Endothelial cell of umbilical vein (primary cell): ENCODE measurements at regions not wholly inside any gene's neighbourhood (a gene's known extent, or its start where the extent isn't known, plus 50 kb on each side); places are given as distances from the start of the nearest gene placed in this dataset.

Source experiments
- BruUV-seq: library from RNA; stranded (reverse); fragments of 400-500 nt; replicated peaks from 2 replicates; lab custom pipeline; 2021; lab: Mats Ljungman, UMichigan
- CTCF ChIA-PET: fragments of 300-600, 350-600 bp; sonication (Branson Sonifier 250); formaldehyde crosslinking; loops from one replicate; lab custom pipeline; 2021; ENCODE audit warnings: antibody characterized with exemption, inconsistent platforms; lab: Charles Lee
- POLR2A ChIA-PET: fragments of 300-600, 350-600 bp; sonication (Branson Sonifier 250); formaldehyde crosslinking; loops from one replicate; lab custom pipeline; 2021; ENCODE audit warnings: antibody characterized with exemption, inconsistent platforms; lab: Charles Lee
- DNase-seq: peaks from one replicate; pipeline ENCODE4 v3.0.0-alpha.2; 2011; ENCODE audit warnings: low read depth, low spot score
- FAIRE-seq: peaks from 2 replicates; lab custom pipeline; 2011; peaks lifted over from hg19 to GRCh38; lab: Jason Lieb, UNC
- H2AFZ ChIP-seq: 2 replicates; pipeline ENCODE4 v1.6.0; 2012; ENCODE audit warnings: low read depth, low read length, control low read depth, inconsistent platforms
- H3K27ac ChIP-seq: 2 replicates; pipeline ENCODE4 v1.5.1; 2011; ENCODE audit warnings: low read depth, mild to moderate bottlenecking, control low read depth, low read length, moderate library complexity; ENCODE audit not compliant: insufficient read depth
- H3K27me3 ChIP-seq, 2 experiments: 2 replicates each; pipeline versions ENCODE4 v1.6.0 to v1.6.1; 2011; ENCODE audit warnings: low read length in 2 of 2, mixed read lengths in 1 of 2; ENCODE audit not compliant: control insufficient read depth in 2 of 2, insufficient read depth in 2 of 2
- H3K36me3 ChIP-seq, 2 experiments: 2 replicates in 1 of 2; 3 replicates in 1 of 2; pipeline ENCODE4 v1.5.1; 2011; ENCODE audit warnings: low read length in 2 of 2, mild to moderate bottlenecking in 1 of 2, moderate library complexity in 1 of 2; ENCODE audit not compliant: control insufficient read depth in 2 of 2, insufficient read depth in 2 of 2; ENCODE audit errors: extremely low read depth in 1 of 2
- H3K4me1 ChIP-seq: 3 replicates; pipeline ENCODE4 v1.5.1; 2011; ENCODE audit warnings: mild to moderate bottlenecking, low read length; ENCODE audit not compliant: control insufficient read depth, insufficient read depth; ENCODE audit errors: extremely low read depth
- H3K4me2 ChIP-seq: 2 replicates; pipeline ENCODE4 v1.6.1; 2011; ENCODE audit warnings: low read length, control low read depth, mixed read lengths; ENCODE audit not compliant: insufficient read depth
- H3K4me3 ChIP-seq, 3 experiments: fragments of 200-600 bp in 1 of 3; sonication (generic), shearing (Covaris generic) in 1 of 3; replicated peaks in 1 of 3; 2 replicates each; pipeline ENCODE4 v1.5.1; 2011 to 2016; ENCODE audit warnings: control low read depth in 3 of 3, low read length in 3 of 3, mild to moderate bottlenecking in 2 of 3, inconsistent platforms in 1 of 3, low read depth in 1 of 3, moderate library complexity in 1 of 3; ENCODE audit not compliant: insufficient read depth in 1 of 3
- H3K79me2 ChIP-seq: 2 replicates; pipeline ENCODE4 v1.6.0; 2012; ENCODE audit warnings: low read length, inconsistent platforms; ENCODE audit not compliant: control insufficient read depth, insufficient read depth
- H3K9ac ChIP-seq: replicated peaks from 2 replicates; pipeline ENCODE3; 2011; ENCODE audit warnings: low read length, control low read depth; ENCODE audit not compliant: insufficient read depth; ENCODE audit errors: extremely low read depth
- H3K9me1 ChIP-seq: replicated peaks from 3 replicates; pipeline ENCODE4 v1.6.0; 2011; ENCODE audit warnings: mild to moderate bottlenecking, low read length; ENCODE audit not compliant: control insufficient read depth, insufficient read depth; ENCODE audit errors: extremely low read depth
- H3K9me3 ChIP-seq: replicated peaks from 2 replicates; pipeline ENCODE4 v1.5.1; 2012; ENCODE audit warnings: low read length, inconsistent platforms; ENCODE audit not compliant: control insufficient read depth, insufficient read depth
- H4K20me1 ChIP-seq: replicated peaks from 2 replicates; pipeline ENCODE3; 2011; ENCODE audit warnings: mild to moderate bottlenecking, low read length; ENCODE audit not compliant: control insufficient read depth, insufficient read depth; ENCODE audit errors: extremely low read depth
- CTCF ChIP-seq, 2 donors: IDR thresholded peaks; 1 replicate in 1 of 2; 2 replicates in 1 of 2; pipeline ENCODE4 v1.5.1; 2011; ENCODE audit warnings: low read length in 2 of 2, mild to moderate bottlenecking in 2 of 2, moderate library complexity in 2 of 2, control low read depth in 1 of 2, inconsistent platforms in 1 of 2, low read depth in 1 of 2; ENCODE audit not compliant: insufficient read depth in 1 of 2; ENCODE audit errors: extremely low read depth in 1 of 2
- EZH2 ChIP-seq: IDR thresholded peaks from 2 replicates; pipeline ENCODE4 v1.6.1; 2012; ENCODE audit warnings: borderline replicate concordance, low read depth, mild to moderate bottlenecking, moderate library complexity, low read length, inconsistent platforms; ENCODE audit not compliant: severe bottlenecking
- FOS ChIP-seq: IDR thresholded peaks from 2 replicates; pipeline ENCODE4 v1.6.1; 2011; ENCODE audit warnings: mild to moderate bottlenecking, low read length, moderate library complexity, borderline replicate concordance; ENCODE audit not compliant: insufficient read depth
- GATA2 ChIP-seq: IDR thresholded peaks from 2 replicates; pipeline ENCODE4 v1.7.0; 2011; ENCODE audit warnings: low read depth, mild to moderate bottlenecking, moderate library complexity, mixed read lengths, low read length; ENCODE audit not compliant: insufficient read length, insufficient read depth
- JUN ChIP-seq: IDR thresholded peaks from 2 replicates; pipeline ENCODE4 v1.6.1; 2011; ENCODE audit warnings: borderline replicate concordance, low read depth; ENCODE audit not compliant: insufficient read length, insufficient read depth
- MAX ChIP-seq: IDR thresholded peaks from 2 replicates; pipeline ENCODE4 v1.6.1; 2011; ENCODE audit not compliant: insufficient read depth, insufficient read length
- MYC ChIP-seq: IDR thresholded peaks from one replicate; pipeline ENCODE4 v1.6.1; 2011; ENCODE audit warnings: mild to moderate bottlenecking, low read depth, low read length
- POLR2A ChIP-seq: IDR thresholded peaks from 2 replicates; pipeline ENCODE4 v1.6.1; 2012; ENCODE audit warnings: low read depth, mild to moderate bottlenecking, control low read depth, low read length
- POLR2AphosphoS5 ChIP-seq: IDR thresholded peaks from 2 replicates; pipeline ENCODE4 v1.6.1; 2012; ENCODE audit warnings: low read depth, mild to moderate bottlenecking, control low read depth, low read length, moderate library complexity; ENCODE audit not compliant: insufficient read depth
- dilution Hi-C: fragments of 300-500 bp; cut with MboI; formaldehyde crosslinking; loops from one replicate; pipeline ENCODE4 v1.15.0; 2019; ENCODE audit warnings: low sequenced_read_pairs; ENCODE audit not compliant: extremely low pct_ligation_motif_present
- intact Hi-C: fragments of 100-400 bp; cut with micrococcal nuclease; formaldehyde crosslinking; loops from one replicate; pipeline ENCODE4 v1.10.0; 2022

GRCh38 chr10:59595593-59595992 is 114.1 kb downstream of the SLC16A9 start:
- TF ChIP-seq FOS (no peak), GATA2 (no peak), MAX (no peak), POLR2A (no peak), EZH2 (no peak), MYC (no peak), JUN (no peak), POLR2AphosphoS5 (no peak), CTCF (IDR thresholded peaks at IDR 0.05; ENCODE audit: extremely low read depth in 1 of 2, insufficient read depth in 1 of 2, low read depth in 1 of 2, low read length in 2 of 2) (no peak)

More at GRCh38 chr10:59595593-59595992, 114.1 kb downstream of the SLC16A9 start:
- CTCF ChIA-PET = no interaction called here
- DNase-seq = no peak
- intact Hi-C loops = no loop called here
- no peaks in the 10 kb centered on the region for H3K36me3 ChIP-seq
- H3K4me1 ChIP-seq = no peaks in the 10 kb centered on the region
- H3K9me1 ChIP-seq = no peaks in the 10 kb centered on the region
- POLR2A ChIA-PET = no interaction called here
- H4K20me1 ChIP-seq = no peaks in the 10 kb centered on the region
- no TSS peak for BruUV-seq
- dilution Hi-C loops = no loop called here
- no peak for FAIRE-seq
- H3K27me3 ChIP-seq = no peaks in the 10 kb centered on the region
- no peaks in the 10 kb centered on the region for H3K79me2 ChIP-seq
- no peak overlapping the region for H3K27ac ChIP-seq
- H3K9me3 ChIP-seq = no peaks in the 10 kb centered on the region
- no peak overlapping the region for H3K4me2 ChIP-seq
- no peak overlapping the region for H3K9ac ChIP-seq
- no peak overlapping the region for H3K4me3 ChIP-seq
- no peak overlapping the region for H2AFZ ChIP-seq
